GM23338 (cell line): ENCODE measurements at regions not wholly inside any gene's neighbourhood (a gene's known extent, or its start where the extent isn't known, plus 50 kb on each side); places are given as distances from the start of the nearest gene placed in this dataset.

Experiments used
- ATAC-seq: fragments of 200-7000 bp; cut with Tn5 transposase; 3 replicates; pipeline ENCODE4 v1.9.1; 2020
- DNase-seq: peaks from one replicate; pipeline ENCODE4 v3.0.0-alpha.2; 2015; ENCODE audit warnings: low spot score
- H2AFZ ChIP-seq: fragments of 200-600 bp; sonication (generic); 2 replicates; pipeline ENCODE4 v1.8.0; 2016; ENCODE audit warnings: antibody characterized with exemption, mild to moderate bottlenecking, moderate library complexity
- H3F3A ChIP-seq: fragments of 200-600 bp; sonication (generic); replicated peaks from 2 replicates; pipeline ENCODE4 v1.8.0; 2017; ENCODE audit warnings: antibody characterized with exemption, mixed run types, low read depth
- H3K27ac ChIP-seq: fragments of 200-600 bp; sonication (generic); 2 replicates; pipeline ENCODE4 v1.6.1; 2016; ENCODE audit warnings: low read depth
- H3K27me3 ChIP-seq: fragments of 200-600 bp; sonication (generic); 2 replicates; pipeline ENCODE4 v1.8.0; 2016; ENCODE audit warnings: mild to moderate bottlenecking, mixed run types, moderate library complexity; ENCODE audit not compliant: insufficient read depth
- H3K36me3 ChIP-seq: fragments of 200-600 bp; sonication (generic); 2 replicates; pipeline ENCODE4 v1.8.0; 2016; ENCODE audit warnings: mild to moderate bottlenecking; ENCODE audit not compliant: insufficient read depth
- H3K4me1 ChIP-seq: fragments of 200-600 bp; sonication (generic); 2 replicates; pipeline ENCODE4 v1.8.0; 2016; ENCODE audit warnings: mild to moderate bottlenecking, moderate library complexity; ENCODE audit not compliant: insufficient read depth
- H3K4me2 ChIP-seq: fragments of 200-600 bp; sonication (generic); 2 replicates; pipeline ENCODE4 v1.7.1; 2017; ENCODE audit warnings: mixed run types
- H3K4me3 ChIP-seq: fragments of 200-600 bp; sonication (generic); 2 replicates; pipeline ENCODE4 v1.6.1; 2016; ENCODE audit warnings: mixed run types
- H3K79me2 ChIP-seq: fragments of 200-600 bp; sonication (generic); replicated peaks from 2 replicates; pipeline ENCODE4 v1.8.0; 2017; ENCODE audit warnings: mild to moderate bottlenecking; ENCODE audit not compliant: insufficient read depth
- H3K9me2 ChIP-seq: fragments of 200-600 bp; sonication (generic); 2 replicates; pipeline ENCODE4 v1.8.0; 2017; ENCODE audit not compliant: insufficient read depth
- H4K20me1 ChIP-seq: fragments of 200-600 bp; sonication (generic); replicated peaks from 2 replicates; pipeline ENCODE4 v1.8.0; 2017; ENCODE audit warnings: mild to moderate bottlenecking; ENCODE audit not compliant: insufficient read depth
- H3K27ac Mint-ChIP-seq: 2 replicates; pipeline ENCODE4 v1.8.0; 2020; ENCODE audit warnings: inconsistent platforms, mild to moderate bottlenecking, moderate library complexity, mixed read lengths
- H3K27me3 Mint-ChIP-seq: 3 replicates; pipeline ENCODE4 v1.8.0; 2022; ENCODE audit warnings: low read depth, mild to moderate bottlenecking, moderate library complexity, mixed read lengths, inconsistent platforms; ENCODE audit not compliant: insufficient read depth, poor library complexity
- H3K36me3 Mint-ChIP-seq: 3 replicates; pipeline ENCODE4 v1.8.0; 2021; ENCODE audit warnings: low read depth, mild to moderate bottlenecking, inconsistent platforms, moderate library complexity, mixed read lengths
- H3K4me1 Mint-ChIP-seq: 3 replicates; pipeline ENCODE4 v1.8.0; 2020; ENCODE audit warnings: mild to moderate bottlenecking, inconsistent platforms, mixed read lengths
- H3K4me3 Mint-ChIP-seq: 3 replicates; pipeline ENCODE4 v1.8.0; 2021; ENCODE audit warnings: moderate library complexity, mild to moderate bottlenecking, inconsistent platforms, mixed read lengths
- H3K9me3 Mint-ChIP-seq: 3 replicates; pipeline ENCODE4 v1.8.0; 2020; ENCODE audit warnings: moderate library complexity, mild to moderate bottlenecking, inconsistent platforms, mixed read lengths
- EZH2 ChIP-seq: fragments of 200-600 bp; sonication (generic); IDR thresholded peaks from one replicate; pipeline ENCODE4 v1.8.0; 2017; ENCODE audit warnings: antibody characterized with exemption, mild to moderate bottlenecking, low read depth; ENCODE audit not compliant: unreplicated experiment
- EZH2phosphoT487 ChIP-seq: fragments of 200-600 bp; sonication (generic); IDR thresholded peaks from one replicate; pipeline ENCODE4 v1.8.1; 2018; ENCODE audit warnings: antibody characterized with exemption; ENCODE audit not compliant: unreplicated experiment
- POLR2AphosphoS5 ChIP-seq: IDR thresholded peaks from 2 replicates; pipeline ENCODE4 v1.6.1; 2016; ENCODE audit warnings: antibody characterized with exemption, low read depth
- REST ChIP-seq: IDR thresholded peaks from one replicate; pipeline ENCODE4 v1.6.1; 2018; ENCODE audit warnings: antibody characterized with exemption; ENCODE audit not compliant: unreplicated experiment
- STAT1 ChIP-seq: IDR thresholded peaks from one replicate; pipeline ENCODE4 v1.6.1; 2016; ENCODE audit warnings: antibody characterized with exemption; ENCODE audit not compliant: unreplicated experiment
- ZNF114 ChIP-seq: fragments of 250-450 bp; sonication (Bioruptor Pico); IDR thresholded peaks from 2 replicates; pipeline ENCODE4 v1.5.0; 2020; ENCODE audit warnings: mild to moderate bottlenecking, moderate library complexity
- TF ChIP-seq, protein P1 (sequence below), 2 experiments: fragments of 200-600 bp in 1 of 2; sonication (generic) in 1 of 2; conservative IDR thresholded peaks; 2 replicates each; pipeline versions ENCODE4 v1.5.1 to v1.6.1; 2016 to 2017; ENCODE audit warnings: antibody characterized with exemption in 2 of 2, low read depth in 2 of 2, mild to moderate bottlenecking in 2 of 2, moderate library complexity in 1 of 2
- TF ChIP-seq, protein P2 (sequence below): IDR thresholded peaks from 2 replicates; pipeline ENCODE4 v1.6.1; 2016; ENCODE audit warnings: antibody characterized with exemption

GRCh38 chr4:11201256-11201655 is 227.4 kb downstream of the HS3ST1 start:
- no peaks in the 10 kb centered on the region for H3F3A ChIP-seq
- H3K27me3 ChIP-seq, result no peaks in the 10 kb centered on the region
- ATAC-seq (no peak), DNase-seq (no peak)
- H3K36me3 Mint-ChIP-seq, result no peaks in the 10 kb centered on the region
- H3K4me1 ChIP-seq, result peaks cover 14% of the 10 kb centered on the region; the same call in 1 of the 2 replicates
- H3K4me3 ChIP-seq, result no peak overlapping the region
- H3K4me3 Mint-ChIP-seq, result no peak overlapping the region
- H3K79me2 ChIP-seq, result no peaks in the 10 kb centered on the region
- H3K4me1 Mint-ChIP-seq, result peaks cover 21% of the 10 kb centered on the region; the same call in 2 of the 3 replicates
- H3K36me3 ChIP-seq, result no peaks in the 10 kb centered on the region
- H4K20me1 ChIP-seq, result no peaks in the 10 kb centered on the region
- H3K27me3 Mint-ChIP-seq, result no peaks in the 10 kb centered on the region
- no peak overlapping the region for H3K4me2 ChIP-seq
- H3K9me2 ChIP-seq, result no peaks in the 10 kb centered on the region
- no peak for TF ChIP-seq REST
- no peak for TF ChIP-seq EZH2phosphoT487
- TF ChIP-seq, protein P1, sequence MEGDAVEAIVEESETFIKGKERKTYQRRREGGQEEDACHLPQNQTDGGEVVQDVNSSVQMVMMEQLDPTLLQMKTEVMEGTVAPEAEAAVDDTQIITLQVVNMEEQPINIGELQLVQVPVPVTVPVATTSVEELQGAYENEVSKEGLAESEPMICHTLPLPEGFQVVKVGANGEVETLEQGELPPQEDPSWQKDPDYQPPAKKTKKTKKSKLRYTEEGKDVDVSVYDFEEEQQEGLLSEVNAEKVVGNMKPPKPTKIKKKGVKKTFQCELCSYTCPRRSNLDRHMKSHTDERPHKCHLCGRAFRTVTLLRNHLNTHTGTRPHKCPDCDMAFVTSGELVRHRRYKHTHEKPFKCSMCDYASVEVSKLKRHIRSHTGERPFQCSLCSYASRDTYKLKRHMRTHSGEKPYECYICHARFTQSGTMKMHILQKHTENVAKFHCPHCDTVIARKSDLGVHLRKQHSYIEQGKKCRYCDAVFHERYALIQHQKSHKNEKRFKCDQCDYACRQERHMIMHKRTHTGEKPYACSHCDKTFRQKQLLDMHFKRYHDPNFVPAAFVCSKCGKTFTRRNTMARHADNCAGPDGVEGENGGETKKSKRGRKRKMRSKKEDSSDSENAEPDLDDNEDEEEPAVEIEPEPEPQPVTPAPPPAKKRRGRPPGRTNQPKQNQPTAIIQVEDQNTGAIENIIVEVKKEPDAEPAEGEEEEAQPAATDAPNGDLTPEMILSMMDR (conservative IDR thresholded peaks at IDR 0.05; ENCODE audit: low read depth in 2 of 2), result no peak
- no peak for TF ChIP-seq EZH2
- no peak for TF ChIP-seq STAT1
- no peak overlapping the region for H3K27ac Mint-ChIP-seq
- no peak overlapping the region for H2AFZ ChIP-seq
- H3K27ac ChIP-seq, result no peak overlapping the region
- no peaks in the 10 kb centered on the region; the same call in 2 of the 3 replicates for H3K9me3 Mint-ChIP-seq

- H2AFZ ChIP-seq, result no peak overlapping the region
- H3K27me3 ChIP-seq, result no peaks in the 10 kb centered on the region
- no peak overlapping the region for H3K4me3 ChIP-seq
- no peak overlapping the region for H3K4me2 ChIP-seq
- H3K4me1 ChIP-seq, result peaks cover 14% of the 10 kb centered on the region; the same call in 1 of the 2 replicates
- Mint-ChIP-seq H3K4me1 (peaks cover 21% of the 10 kb centered on the region; the same call in 2 of the 3 replicates), H3K9me3 (no peaks in the 10 kb centered on the region), H3K27me3 (no peaks in the 10 kb centered on the region), H3K4me3 (no peak overlapping the region), H3K27ac (no peak overlapping the region), H3K36me3 (no peaks in the 10 kb centered on the region)
- no peaks in the 10 kb centered on the region for H4K20me1 ChIP-seq
- H3K79me2 ChIP-seq, result no peaks in the 10 kb centered on the region
- no peaks in the 10 kb centered on the region for H3K36me3 ChIP-seq
- DNase-seq, result peak; percentile 1
- no peak overlapping the region for H3K27ac ChIP-seq
- no peaks in the 10 kb centered on the region for H3F3A ChIP-seq
- no peaks in the 10 kb centered on the region for H3K9me2 ChIP-seq
- ATAC-seq, result no peak
- TF ChIP-seq, protein P1 (conservative IDR thresholded peaks at IDR 0.05; ENCODE audit: low read depth in 2 of 2), result no peak
- TF ChIP-seq, protein P2, sequence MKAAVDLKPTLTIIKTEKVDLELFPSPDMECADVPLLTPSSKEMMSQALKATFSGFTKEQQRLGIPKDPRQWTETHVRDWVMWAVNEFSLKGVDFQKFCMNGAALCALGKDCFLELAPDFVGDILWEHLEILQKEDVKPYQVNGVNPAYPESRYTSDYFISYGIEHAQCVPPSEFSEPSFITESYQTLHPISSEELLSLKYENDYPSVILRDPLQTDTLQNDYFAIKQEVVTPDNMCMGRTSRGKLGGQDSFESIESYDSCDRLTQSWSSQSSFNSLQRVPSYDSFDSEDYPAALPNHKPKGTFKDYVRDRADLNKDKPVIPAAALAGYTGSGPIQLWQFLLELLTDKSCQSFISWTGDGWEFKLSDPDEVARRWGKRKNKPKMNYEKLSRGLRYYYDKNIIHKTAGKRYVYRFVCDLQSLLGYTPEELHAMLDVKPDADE, result no peak
- TF ChIP-seq POLR2AphosphoS5 (no peak), EZH2phosphoT487 (no peak), EZH2 (no peak), ZNF114 (no peak), REST (no peak), STAT1 (no peak)
These were observed 230.0 kb downstream of the HS3ST1 start for GRCh38 chr4:11198516-11199305.
